Chondrocyte (in vitro differentiated cells): ENCODE measurements at regions not wholly inside any gene's neighbourhood (a gene's known extent, or its start where the extent isn't known, plus 50 kb on each side); places are given as distances from the start of the nearest gene placed in this dataset.

ENCODE experiments used
- DNase-seq: peaks from one replicate; pipeline ENCODE4 v3.0.0; 2021; ENCODE audit warnings: mixed read lengths, low spot score
- H3K27ac Mint-ChIP-seq: one replicate; pipeline ENCODE4 v1.8.0; 2021; ENCODE audit warnings: mild to moderate bottlenecking, moderate library complexity, mixed read lengths; ENCODE audit not compliant: unreplicated experiment
- H3K27me3 Mint-ChIP-seq: 2 replicates; pipeline ENCODE4 v1.8.0; 2021; ENCODE audit warnings: low read depth, mixed read lengths
- H3K36me3 Mint-ChIP-seq: 2 replicates; pipeline ENCODE4 v1.8.0; 2021; ENCODE audit warnings: low read depth, mixed read lengths
- H3K4me1 Mint-ChIP-seq: 2 replicates; pipeline ENCODE4 v1.8.0; 2021; ENCODE audit warnings: low read depth, mild to moderate bottlenecking, mixed read lengths
- H3K4me3 Mint-ChIP-seq: one replicate; pipeline ENCODE4 v1.8.0; 2021; ENCODE audit warnings: mild to moderate bottlenecking, moderate library complexity, mixed read lengths; ENCODE audit not compliant: unreplicated experiment
- H3K9me3 Mint-ChIP-seq: 2 replicates; pipeline ENCODE4 v1.8.0; 2021; ENCODE audit warnings: low read depth, mixed read lengths
- CTCF ChIP-seq: fragments of 200-600 bp; sonication (generic); IDR thresholded peaks from 2 replicates; pipeline ENCODE4 v1.5.0; 2021; ENCODE audit warnings: antibody characterized with exemption, mild to moderate bottlenecking, moderate library complexity

GRCh38 chr5:172530878-172531703 is 76.8 kb upstream of the SH3PXD2B start:
- peaks cover 9% of the 10 kb centered on the region for H3K9me3 Mint-ChIP-seq
- no peak for DNase-seq
- no peak for TF ChIP-seq CTCF
- H3K27ac Mint-ChIP-seq = no peak overlapping the region
- H3K4me1 Mint-ChIP-seq = peaks cover 19% of the 10 kb centered on the region
- no peak overlapping the region for H3K4me3 Mint-ChIP-seq
- no peaks in the 10 kb centered on the region for H3K27me3 Mint-ChIP-seq
- H3K36me3 Mint-ChIP-seq = peaks cover 1% of the 10 kb centered on the region

- no peak for DNase-seq
Observed at GRCh38 chr5:172530406-172530805, 76.1 kb upstream of the SH3PXD2B start.

GRCh38 chr5:172529896-172530295 is 75.6 kb upstream of the SH3PXD2B start:
- no peak overlapping the region for H3K27ac Mint-ChIP-seq
- TF ChIP-seq CTCF = no peak
- H3K27me3 Mint-ChIP-seq = peaks cover 1% of the 10 kb centered on the region
- DNase-seq = no peak
- H3K9me3 Mint-ChIP-seq = peaks cover 9% of the 10 kb centered on the region
- no peak overlapping the region for H3K4me3 Mint-ChIP-seq
- H3K4me1 Mint-ChIP-seq = peaks cover 19% of the 10 kb centered on the region
- peaks cover 1% of the 10 kb centered on the region for H3K36me3 Mint-ChIP-seq

More at GRCh38 chr5:172530406-172530805, 76.1 kb upstream of the SH3PXD2B start:
- no peak for TF ChIP-seq CTCF
- Mint-ChIP-seq H3K4me1 (peaks cover 19% of the 10 kb centered on the region), H3K27ac (no peak overlapping the region), H3K27me3 (no peaks in the 10 kb centered on the region), H3K4me3 (no peak overlapping the region), H3K9me3 (peaks cover 9% of the 10 kb centered on the region), H3K36me3 (peaks cover 1% of the 10 kb centered on the region)

- DNase-seq = no peak
- peaks cover 5% of the 10 kb centered on the region for H3K27me3 Mint-ChIP-seq
Observed at GRCh38 chr5:172528440-172528839, 74.1 kb upstream of the SH3PXD2B start.

GRCh38 chr5:172527559-172527958 is 73.2 kb upstream of the SH3PXD2B start:
- no peak for TF ChIP-seq CTCF
- Mint-ChIP-seq H3K9me3 (peaks cover 9% of the 10 kb centered on the region), H3K27me3 (peaks cover 10% of the 10 kb centered on the region), H3K27ac (no peak overlapping the region), H3K4me1 (peaks cover 6% of the 10 kb centered on the region), H3K36me3 (peaks cover 3% of the 10 kb centered on the region), H3K4me3 (no peak overlapping the region)
- no peak for DNase-seq

More at GRCh38 chr5:172528440-172528839, 74.1 kb upstream of the SH3PXD2B start:
- H3K4me3 Mint-ChIP-seq = no peak overlapping the region
- H3K36me3 Mint-ChIP-seq = peaks cover 1% of the 10 kb centered on the region
- H3K4me1 Mint-ChIP-seq = peaks cover 12% of the 10 kb centered on the region
- peaks cover 9% of the 10 kb centered on the region for H3K9me3 Mint-ChIP-seq
- H3K27ac Mint-ChIP-seq = peak overlapping the region; percentile 47
- TF ChIP-seq CTCF = no peak
